GM12872 (cell line): ENCODE measurements at regions not wholly inside any gene's neighbourhood (a gene's known extent, or its start where the extent isn't known, plus 50 kb on each side); places are given as distances from the start of the nearest gene placed in this dataset.

ENCODE experiments used
- TF ChIP-seq, protein P1 (sequence below): IDR thresholded peaks from 3 replicates; pipeline ENCODE4 v1.5.1; 2011; ENCODE audit warnings: low read depth, mild to moderate bottlenecking, low read length, moderate library complexity; ENCODE audit not compliant: insufficient read depth

GRCh38 chr4:184898793-184899192, 73.0 kb upstream of the ACSL1 start:
- TF ChIP-seq, protein P1, sequence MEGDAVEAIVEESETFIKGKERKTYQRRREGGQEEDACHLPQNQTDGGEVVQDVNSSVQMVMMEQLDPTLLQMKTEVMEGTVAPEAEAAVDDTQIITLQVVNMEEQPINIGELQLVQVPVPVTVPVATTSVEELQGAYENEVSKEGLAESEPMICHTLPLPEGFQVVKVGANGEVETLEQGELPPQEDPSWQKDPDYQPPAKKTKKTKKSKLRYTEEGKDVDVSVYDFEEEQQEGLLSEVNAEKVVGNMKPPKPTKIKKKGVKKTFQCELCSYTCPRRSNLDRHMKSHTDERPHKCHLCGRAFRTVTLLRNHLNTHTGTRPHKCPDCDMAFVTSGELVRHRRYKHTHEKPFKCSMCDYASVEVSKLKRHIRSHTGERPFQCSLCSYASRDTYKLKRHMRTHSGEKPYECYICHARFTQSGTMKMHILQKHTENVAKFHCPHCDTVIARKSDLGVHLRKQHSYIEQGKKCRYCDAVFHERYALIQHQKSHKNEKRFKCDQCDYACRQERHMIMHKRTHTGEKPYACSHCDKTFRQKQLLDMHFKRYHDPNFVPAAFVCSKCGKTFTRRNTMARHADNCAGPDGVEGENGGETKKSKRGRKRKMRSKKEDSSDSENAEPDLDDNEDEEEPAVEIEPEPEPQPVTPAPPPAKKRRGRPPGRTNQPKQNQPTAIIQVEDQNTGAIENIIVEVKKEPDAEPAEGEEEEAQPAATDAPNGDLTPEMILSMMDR = no peak

- TF ChIP-seq, protein P1 = no peak
Observed at GRCh38 chr4:184899261-184900134, 73.7 kb upstream of the ACSL1 start.

GRCh38 chr4:184900184-184900583, 74.4 kb upstream of the ACSL1 start:
- TF ChIP-seq, protein P1 = no peak

DNA sequence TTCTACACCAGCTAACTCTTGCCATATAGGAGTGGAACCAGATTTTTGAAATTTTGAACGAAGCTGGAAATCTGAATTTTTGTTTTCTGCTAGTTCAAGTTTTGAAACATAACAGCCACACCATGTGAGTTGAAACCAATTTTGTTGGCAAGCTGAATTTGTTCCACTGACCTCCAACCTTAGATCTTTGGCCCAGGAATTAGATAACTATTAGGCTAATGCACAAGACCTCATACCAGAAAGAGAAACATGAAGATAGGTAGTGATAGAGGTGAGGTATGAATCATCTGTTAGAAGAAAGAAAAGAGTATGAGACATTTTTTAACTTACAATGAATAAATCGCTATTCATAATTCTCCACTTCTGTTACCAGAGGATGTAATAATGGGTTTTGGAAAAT, 76.8 kb upstream of the ACSL1 start:
- TF ChIP-seq, protein P1 = no peak

DNA sequence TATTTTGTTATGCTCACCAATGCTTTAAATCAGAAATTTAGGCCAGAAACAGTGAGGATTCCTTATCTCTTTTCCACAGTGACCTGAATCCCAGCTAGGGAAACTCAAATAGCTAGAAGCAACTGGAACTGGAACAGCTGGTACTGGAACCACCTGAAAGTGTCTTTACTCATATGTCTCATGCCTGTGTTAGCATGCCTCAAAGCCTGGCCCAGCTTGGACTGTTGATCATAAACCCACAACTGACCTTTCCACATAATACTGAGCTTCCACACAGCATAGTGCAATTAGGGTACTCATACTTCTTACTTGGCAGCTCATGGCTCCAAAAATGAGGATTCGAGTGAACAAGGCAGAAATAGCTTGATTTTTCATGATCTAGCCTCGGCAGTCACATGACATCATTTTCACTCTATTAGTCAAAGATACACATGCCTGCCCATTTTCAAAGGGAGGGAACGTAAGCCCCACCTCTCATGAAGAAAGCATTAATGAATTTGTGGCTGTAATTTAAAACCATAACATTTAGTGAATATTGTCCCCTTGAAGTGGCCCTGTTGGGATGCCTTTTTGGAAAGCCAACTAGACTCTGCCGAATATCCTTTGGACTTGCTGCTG, 80.8 kb upstream of the ACSL1 start:
- TF ChIP-seq, protein P1 = no peak

DNA sequence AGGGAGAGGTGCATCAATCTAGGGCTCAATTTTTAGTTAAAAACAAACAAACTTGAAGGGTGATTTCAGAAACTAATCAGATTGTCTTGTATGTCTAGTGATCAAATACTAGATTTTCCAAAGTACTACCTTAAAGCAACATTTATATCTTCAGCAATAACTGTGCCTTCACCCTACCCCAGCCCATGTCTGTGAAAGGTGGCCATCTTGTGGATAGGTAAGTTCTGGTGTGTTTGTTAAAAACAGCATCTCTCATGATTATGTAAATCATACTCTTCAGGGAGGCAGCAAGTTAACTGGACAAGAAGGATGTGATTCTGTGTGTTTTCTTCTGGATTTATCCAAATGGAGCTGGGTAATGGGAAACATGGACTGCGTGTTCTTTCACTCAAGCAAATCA, 81.4 kb upstream of the ACSL1 start:
- TF ChIP-seq, protein P1 = 0 out of 3 replicates have a peak, but pooled peaks have one; percentile 27

- TF ChIP-seq, protein P1 = no peak
Observed at GRCh38 chr4:184907810-184908209, 82.0 kb upstream of the ACSL1 start.
